ENCODE measurements at regions not wholly inside any gene's neighbourhood (a gene's known extent, or its start where the extent isn't known, plus 50 kb on each side); places are given as distances from the start of the nearest gene placed in this dataset.
A peak's percentile ranks its signal among the peaks of the same experiment; 100 is the strongest.
"Not testable (repeated sequence)": the region's sequence is repeated elsewhere in the genome, so short reads cannot be mapped to it uniquely, and the experiment has no call there.

DNA sequence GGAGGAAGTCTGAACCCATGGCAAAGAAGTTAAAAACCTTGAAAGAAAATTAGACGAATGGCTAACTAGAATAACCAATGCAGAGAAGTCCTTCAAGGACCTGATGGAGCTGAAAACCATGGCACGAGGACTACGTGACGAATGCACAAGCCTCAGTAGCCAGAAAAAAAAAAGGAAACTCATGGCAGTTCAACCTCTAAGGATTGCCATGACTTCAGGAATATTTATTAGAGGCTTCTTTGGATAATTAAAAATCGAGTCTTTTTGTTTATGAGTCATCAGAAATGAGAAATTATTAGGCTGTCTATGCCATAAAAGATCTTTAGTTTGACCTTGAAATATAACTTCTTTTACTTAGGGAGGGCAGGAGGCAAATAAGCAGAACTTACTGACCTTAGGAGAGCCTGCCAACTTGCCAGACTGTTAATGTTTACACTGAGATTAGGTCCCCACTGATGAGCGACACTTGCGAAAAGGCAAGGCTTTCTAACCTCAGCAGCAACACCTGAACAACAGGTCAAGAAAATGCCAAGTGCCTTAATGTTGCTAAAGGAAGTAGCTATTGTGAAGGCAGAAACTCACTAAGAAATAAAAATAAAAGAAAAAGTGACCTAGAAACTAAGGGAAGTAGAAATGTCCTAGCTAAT lies 55.2 kb upstream of the TUSC1 start:
- Mint-ChIP-seq H3K36me3 (ENCODE audit: low read depth) (no peaks in the 10 kb centered on the region), H3K4me3 (ENCODE audit: unreplicated experiment) (no peak overlapping the region), H3K9me3 (ENCODE audit: low read depth) (peaks cover 7% of the 10 kb centered on the region), H3K27me3 (ENCODE audit: low read depth) (peaks cover 3% of the 10 kb centered on the region), H3K27ac (ENCODE audit: unreplicated experiment) (no peak overlapping the region), H3K4me1 (ENCODE audit: low read depth) (no peaks in the 10 kb centered on the region)
- DNase-seq (ENCODE audit: low spot score) = no peak
- TF ChIP-seq, protein P1, sequence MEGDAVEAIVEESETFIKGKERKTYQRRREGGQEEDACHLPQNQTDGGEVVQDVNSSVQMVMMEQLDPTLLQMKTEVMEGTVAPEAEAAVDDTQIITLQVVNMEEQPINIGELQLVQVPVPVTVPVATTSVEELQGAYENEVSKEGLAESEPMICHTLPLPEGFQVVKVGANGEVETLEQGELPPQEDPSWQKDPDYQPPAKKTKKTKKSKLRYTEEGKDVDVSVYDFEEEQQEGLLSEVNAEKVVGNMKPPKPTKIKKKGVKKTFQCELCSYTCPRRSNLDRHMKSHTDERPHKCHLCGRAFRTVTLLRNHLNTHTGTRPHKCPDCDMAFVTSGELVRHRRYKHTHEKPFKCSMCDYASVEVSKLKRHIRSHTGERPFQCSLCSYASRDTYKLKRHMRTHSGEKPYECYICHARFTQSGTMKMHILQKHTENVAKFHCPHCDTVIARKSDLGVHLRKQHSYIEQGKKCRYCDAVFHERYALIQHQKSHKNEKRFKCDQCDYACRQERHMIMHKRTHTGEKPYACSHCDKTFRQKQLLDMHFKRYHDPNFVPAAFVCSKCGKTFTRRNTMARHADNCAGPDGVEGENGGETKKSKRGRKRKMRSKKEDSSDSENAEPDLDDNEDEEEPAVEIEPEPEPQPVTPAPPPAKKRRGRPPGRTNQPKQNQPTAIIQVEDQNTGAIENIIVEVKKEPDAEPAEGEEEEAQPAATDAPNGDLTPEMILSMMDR (IDR thresholded peaks at IDR 0.05) = no peak

DNA sequence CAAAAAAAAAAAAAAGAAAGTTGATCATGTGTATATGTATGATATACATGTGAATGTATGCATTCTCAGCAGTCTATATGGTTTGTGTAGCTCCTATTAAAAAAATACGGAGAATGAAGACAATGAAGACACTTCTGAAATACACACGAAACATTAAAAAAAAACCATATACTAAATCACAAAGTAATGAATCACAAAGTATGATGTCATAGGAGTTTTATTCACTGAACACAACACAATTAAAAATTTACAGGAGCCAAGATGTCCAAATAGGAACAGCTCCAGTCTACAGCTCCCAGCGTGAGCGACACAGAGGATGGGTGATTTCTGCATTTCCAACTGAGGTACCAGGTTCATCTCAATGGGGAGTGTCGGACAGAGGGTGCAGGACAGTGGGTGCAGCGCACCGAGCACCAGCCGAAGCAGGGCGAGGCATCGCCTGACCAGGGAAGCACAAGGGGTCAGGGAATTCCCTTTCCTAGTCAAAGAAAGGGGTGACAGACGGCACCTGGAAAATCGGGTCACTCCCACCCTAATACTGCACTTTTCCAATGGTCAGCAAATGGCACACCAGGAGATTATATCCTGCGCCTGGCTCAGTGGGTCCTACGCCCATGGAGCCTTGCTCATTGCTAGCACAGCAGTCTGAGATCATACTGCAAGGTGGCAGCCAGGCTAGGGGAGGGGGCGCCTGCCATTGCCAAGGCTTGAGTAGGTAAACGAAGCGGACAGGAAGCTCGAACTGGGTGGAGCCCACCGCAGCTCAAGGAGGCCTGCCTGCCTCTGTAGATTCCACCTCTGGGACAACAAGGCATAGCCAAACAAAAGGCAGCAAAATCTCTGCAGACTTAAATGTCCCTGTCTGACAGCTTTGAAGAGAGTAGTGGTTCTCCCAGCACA lies 53.9 kb upstream of the TUSC1 start:
- H3K27me3 Mint-ChIP-seq (ENCODE audit: low read depth); H3K4me3 Mint-ChIP-seq (ENCODE audit: unreplicated experiment); H3K4me1 Mint-ChIP-seq (ENCODE audit: low read depth); H3K27ac Mint-ChIP-seq (ENCODE audit: unreplicated experiment); H3K9me3 Mint-ChIP-seq (ENCODE audit: low read depth); H3K36me3 Mint-ChIP-seq (ENCODE audit: low read depth): not testable (repeated sequence)
- DNase-seq (ENCODE audit: low spot score) = peak; percentile 37
